Ammon's horn (tissue), 1 donor: ENCODE measurements at regions not wholly inside any gene's neighbourhood (a gene's known extent, or its start where the extent isn't known, plus 50 kb on each side); places are given as distances from the start of the nearest gene placed in this dataset.

Source experiments
- DNase-seq: peaks from one replicate; pipeline ENCODE4 v3.0.0-alpha.2; 2016; ENCODE audit warnings: low spot score

GRCh38 chr1:82567348-82567747, 766.6 kb downstream of the ADGRL2 start:
- no peak for DNase-seq

- peak; percentile 45 for DNase-seq
These were observed 764.8 kb downstream of the ADGRL2 start for GRCh38 chr1:82565546-82565945.

GRCh38 chr1:82565146-82565545, 764.4 kb downstream of the ADGRL2 start:
- DNase-seq, result no peak

- DNase-seq, result no peak
These were observed 763.6 kb downstream of the ADGRL2 start for GRCh38 chr1:82564333-82564732.

- DNase-seq, result no peak
These were observed 761.7 kb downstream of the ADGRL2 start for GRCh38 chr1:82562448-82562847.

GRCh38 chr1:82560566-82560965, 759.8 kb downstream of the ADGRL2 start:
- no peak for DNase-seq

GRCh38 chr1:82555501-82555900, 754.8 kb downstream of the ADGRL2 start:
- no peak for DNase-seq

- DNase-seq, result no peak
These were observed 749.1 kb downstream of the ADGRL2 start for GRCh38 chr1:82549841-82550240.

GRCh38 chr1:82542766-82543165, 742.0 kb downstream of the ADGRL2 start:
- no peak for DNase-seq

GRCh38 chr1:82542141-82542540, 741.4 kb downstream of the ADGRL2 start:
- DNase-seq, result no peak

GRCh38 chr1:82540006-82540405, 739.3 kb downstream of the ADGRL2 start:
- no peak for DNase-seq

- no peak for DNase-seq
These were observed 738.1 kb downstream of the ADGRL2 start for GRCh38 chr1:82538876-82539275.

GRCh38 chr1:82534996-82535395, 734.3 kb downstream of the ADGRL2 start:
- no peak for DNase-seq

GRCh38 chr1:82525378-82525777, 724.6 kb downstream of the ADGRL2 start:
- DNase-seq, result no peak

- DNase-seq, result no peak
These were observed 719.9 kb downstream of the ADGRL2 start for GRCh38 chr1:82520611-82521010.

GRCh38 chr1:82517586-82517985, 716.9 kb downstream of the ADGRL2 start:
- peak; percentile 26 for DNase-seq

- DNase-seq, result no peak
These were observed 714.9 kb downstream of the ADGRL2 start for GRCh38 chr1:82515650-82516049.

- no peak for DNase-seq
These were observed 710.7 kb downstream of the ADGRL2 start for GRCh38 chr1:82511441-82511840.

- no peak for DNase-seq
These were observed 709.7 kb downstream of the ADGRL2 start for GRCh38 chr1:82510431-82510830.

GRCh38 chr1:82507011-82507410, 706.3 kb downstream of the ADGRL2 start:
- no peak for DNase-seq

GRCh38 chr1:82503822-82504221, 703.1 kb downstream of the ADGRL2 start:
- DNase-seq, result no peak

- no peak for DNase-seq
These were observed 698.3 kb downstream of the ADGRL2 start for GRCh38 chr1:82499022-82499421.

- DNase-seq, result no peak
These were observed 693.4 kb downstream of the ADGRL2 start for GRCh38 chr1:82494117-82494516.

GRCh38 chr1:82492159-82492558, 691.4 kb downstream of the ADGRL2 start:
- no peak for DNase-seq
